OCI-LY1 (cell line): ENCODE measurements at regions not wholly inside any gene's neighbourhood (a gene's known extent, or its start where the extent isn't known, plus 50 kb on each side); places are given as distances from the start of the nearest gene placed in this dataset.

Experiments
- H2AFZ ChIP-seq: fragments of 200-600 bp; sonication (generic), shearing (Covaris generic); 2 replicates; pipeline ENCODE4 v1.6.0; 2014; ENCODE audit warnings: antibody characterized with exemption, mild to moderate bottlenecking, low read length
- H3F3A ChIP-seq: fragments of 200-600 bp; sonication (generic), shearing (Covaris generic); 2 replicates; pipeline ENCODE4 v1.6.0; 2014; ENCODE audit warnings: mild to moderate bottlenecking, antibody characterized with exemption, low read length, moderate library complexity; ENCODE audit not compliant: insufficient read depth
- H3K27ac ChIP-seq: fragments of 200-600 bp; sonication (generic); 2 replicates; pipeline ENCODE4 v1.5.1; 2014; ENCODE audit warnings: low read length, mixed run types, mild to moderate bottlenecking, low read depth; ENCODE audit not compliant: poor library complexity, severe bottlenecking
- H3K27me3 ChIP-seq: fragments of 200-600 bp; sonication (generic); 2 replicates; pipeline ENCODE4 v1.6.0; 2014; ENCODE audit warnings: antibody characterized with exemption, mild to moderate bottlenecking, low read length, moderate library complexity; ENCODE audit not compliant: insufficient read depth
- H3K36me3 ChIP-seq: fragments of 200-600 bp; sonication (generic); 2 replicates; pipeline ENCODE4 v1.6.1; 2014; ENCODE audit warnings: mild to moderate bottlenecking, antibody characterized with exemption, low read length, moderate library complexity, mixed read lengths; ENCODE audit not compliant: insufficient read depth
- H3K4me1 ChIP-seq: fragments of 200-600 bp; sonication (generic); 2 replicates; pipeline ENCODE4 v1.5.1; 2014; ENCODE audit warnings: mild to moderate bottlenecking, low read length, moderate library complexity; ENCODE audit not compliant: insufficient read depth, severe bottlenecking
- H3K4me2 ChIP-seq: fragments of 200-600 bp; sonication (generic), shearing (Covaris generic); 2 replicates; pipeline ENCODE4 v1.6.1; 2014; ENCODE audit warnings: low read length
- H3K4me3 ChIP-seq: fragments of 200-600 bp; sonication (generic); 2 replicates; pipeline ENCODE4 v1.5.1; 2014; ENCODE audit warnings: low read length, low read depth, mild to moderate bottlenecking, mixed read lengths; ENCODE audit not compliant: poor library complexity, severe bottlenecking
- H3K79me2 ChIP-seq: fragments of 200-600 bp; shearing (Covaris generic); 2 replicates; pipeline ENCODE4 v1.6.1; 2016; ENCODE audit warnings: mixed run types, low read length, mixed read lengths; ENCODE audit not compliant: insufficient read depth
- H3K9ac ChIP-seq: fragments of 200-600 bp; sonication (generic), shearing (Covaris generic); 2 replicates; pipeline ENCODE4 v1.6.1; 2014; ENCODE audit warnings: mild to moderate bottlenecking, low read length, mixed read lengths
- H3K9me2 ChIP-seq: fragments of 200-600 bp; sonication (generic), shearing (Covaris generic); 2 replicates; pipeline ENCODE4 v1.6.1; 2014; ENCODE audit warnings: low read depth, mild to moderate bottlenecking, low read length, mixed read lengths
- H3K9me3 ChIP-seq: fragments of 200-600 bp; shearing (Covaris generic); 2 replicates; pipeline ENCODE4 v1.6.1; 2014; ENCODE audit warnings: low read length, mixed read lengths
- H4K20me1 ChIP-seq: fragments of 200-600 bp; sonication (generic), shearing (Covaris generic); 2 replicates; pipeline ENCODE4 v1.6.0; 2016; ENCODE audit warnings: mild to moderate bottlenecking, low read length; ENCODE audit not compliant: insufficient read depth
- CTCF ChIP-seq: fragments of 200-600 bp; sonication (generic), shearing (Covaris generic); IDR thresholded peaks from 2 replicates; pipeline ENCODE4 v1.5.1; 2017; ENCODE audit warnings: mild to moderate bottlenecking, antibody characterized with exemption, low read length, moderate library complexity, mixed read lengths
- EZH2 ChIP-seq: fragments of 200-600 bp; sonication (generic), shearing (Covaris generic); IDR thresholded peaks from 2 replicates; pipeline ENCODE4 v1.8.0; 2017; ENCODE audit warnings: borderline replicate concordance, mixed run types, mild to moderate bottlenecking, antibody characterized with exemption, low read length, moderate library complexity, mixed read lengths

- no peaks in the 10 kb centered on the region for H3F3A ChIP-seq
- TF ChIP-seq CTCF (no peak), EZH2 (no peak)
- H3K9ac ChIP-seq, result no peak overlapping the region
- H2AFZ ChIP-seq, result no peak overlapping the region
- H3K79me2 ChIP-seq, result no peaks in the 10 kb centered on the region
- no peaks in the 10 kb centered on the region for H3K4me1 ChIP-seq
- H3K9me3 ChIP-seq, result no peaks in the 10 kb centered on the region
- no peaks in the 10 kb centered on the region for H4K20me1 ChIP-seq
- no peak overlapping the region for H3K4me3 ChIP-seq
- H3K27ac ChIP-seq, result no peak overlapping the region
- no peak overlapping the region for H3K4me2 ChIP-seq
- H3K27me3 ChIP-seq, result no peaks in the 10 kb centered on the region
- H3K9me2 ChIP-seq, result no peaks in the 10 kb centered on the region
- no peaks in the 10 kb centered on the region for H3K36me3 ChIP-seq
Measured at GRCh38 chr3:110869736-110870135, 201.9 kb upstream of the NECTIN3 start.

- no peak for TF ChIP-seq EZH2
- TF ChIP-seq CTCF, result no peak
- Histone ChIP-seq H3F3A (no peaks in the 10 kb centered on the region), H3K79me2 (no peaks in the 10 kb centered on the region), H3K4me2 (no peak overlapping the region), H3K4me3 (no peak overlapping the region), H3K27me3 (no peaks in the 10 kb centered on the region), H3K9ac (no peak overlapping the region), H4K20me1 (no peaks in the 10 kb centered on the region), H3K36me3 (no peaks in the 10 kb centered on the region), H3K27ac (no peak overlapping the region), H3K4me1 (no peaks in the 10 kb centered on the region), H3K9me3 (no peaks in the 10 kb centered on the region), H2AFZ (no peak overlapping the region), H3K9me2 (no peaks in the 10 kb centered on the region)
Measured at GRCh38 chr3:110871869-110872268, 199.7 kb upstream of the NECTIN3 start.

- no peaks in the 10 kb centered on the region for H3K27me3 ChIP-seq
- no peaks in the 10 kb centered on the region for H3K36me3 ChIP-seq
- no peak overlapping the region for H3K4me2 ChIP-seq
- H3K9me2 ChIP-seq, result no peaks in the 10 kb centered on the region
- TF ChIP-seq CTCF (no peak), EZH2 (no peak)
- H2AFZ ChIP-seq, result no peak overlapping the region
- no peaks in the 10 kb centered on the region for H3K79me2 ChIP-seq
- H3K27ac ChIP-seq, result no peak overlapping the region
- H3K4me3 ChIP-seq, result no peak overlapping the region
- no peak overlapping the region for H3K9ac ChIP-seq
- no peaks in the 10 kb centered on the region for H3K4me1 ChIP-seq
- H3F3A ChIP-seq, result no peaks in the 10 kb centered on the region
- no peaks in the 10 kb centered on the region for H4K20me1 ChIP-seq
- H3K9me3 ChIP-seq, result no peaks in the 10 kb centered on the region
Measured at GRCh38 chr3:110878692-110879091, 192.9 kb upstream of the NECTIN3 start.
